ENCODE measurements at regions not wholly inside any gene's neighbourhood (a gene's known extent, or its start where the extent isn't known, plus 50 kb on each side); places are given as distances from the start of the nearest gene placed in this dataset.

DNA sequence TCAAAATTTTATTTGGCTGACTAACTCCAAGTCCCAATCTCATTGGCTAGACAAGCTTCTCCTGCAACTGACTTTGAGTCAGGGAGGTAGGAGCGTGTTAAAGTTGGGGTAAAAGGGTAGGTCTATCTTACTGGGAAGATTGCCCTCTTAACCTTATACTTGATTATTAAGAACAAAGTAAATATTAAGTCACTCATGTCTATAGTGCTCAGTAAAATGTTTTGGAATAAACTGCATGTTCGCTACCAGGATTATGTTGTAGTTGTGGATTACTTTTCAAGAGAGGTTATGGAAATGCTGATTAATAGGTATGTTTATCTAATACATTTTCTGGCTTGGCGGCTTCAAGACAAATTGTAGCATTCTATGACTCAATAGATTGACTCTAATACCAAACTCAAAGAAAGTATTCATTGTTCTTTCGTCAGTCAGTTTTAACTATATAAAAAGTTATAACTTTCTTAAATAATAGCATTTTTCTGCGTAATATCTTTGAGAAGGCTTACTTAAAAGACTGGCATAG lies 539.1 kb downstream of the PSAT1 start:
- no peak for DNase-seq
- TF ChIP-seq, protein P1, sequence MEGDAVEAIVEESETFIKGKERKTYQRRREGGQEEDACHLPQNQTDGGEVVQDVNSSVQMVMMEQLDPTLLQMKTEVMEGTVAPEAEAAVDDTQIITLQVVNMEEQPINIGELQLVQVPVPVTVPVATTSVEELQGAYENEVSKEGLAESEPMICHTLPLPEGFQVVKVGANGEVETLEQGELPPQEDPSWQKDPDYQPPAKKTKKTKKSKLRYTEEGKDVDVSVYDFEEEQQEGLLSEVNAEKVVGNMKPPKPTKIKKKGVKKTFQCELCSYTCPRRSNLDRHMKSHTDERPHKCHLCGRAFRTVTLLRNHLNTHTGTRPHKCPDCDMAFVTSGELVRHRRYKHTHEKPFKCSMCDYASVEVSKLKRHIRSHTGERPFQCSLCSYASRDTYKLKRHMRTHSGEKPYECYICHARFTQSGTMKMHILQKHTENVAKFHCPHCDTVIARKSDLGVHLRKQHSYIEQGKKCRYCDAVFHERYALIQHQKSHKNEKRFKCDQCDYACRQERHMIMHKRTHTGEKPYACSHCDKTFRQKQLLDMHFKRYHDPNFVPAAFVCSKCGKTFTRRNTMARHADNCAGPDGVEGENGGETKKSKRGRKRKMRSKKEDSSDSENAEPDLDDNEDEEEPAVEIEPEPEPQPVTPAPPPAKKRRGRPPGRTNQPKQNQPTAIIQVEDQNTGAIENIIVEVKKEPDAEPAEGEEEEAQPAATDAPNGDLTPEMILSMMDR (IDR thresholded peaks at IDR 0.05), result no peak
- TF ChIP-seq EP300 (IDR thresholded peaks at IDR 0.05), result no peak
- TF ChIP-seq POLR2A (IDR thresholded peaks at IDR 0.05), result no peak
- H3K36me3 ChIP-seq, result no peaks in the 10 kb centered on the region
- WGBS, 3 donors, result 91 to 94% (median 92%) methylated on average over 5 of the region's 5 CpGs
- no peaks in the 10 kb centered on the region for H3K4me1 ChIP-seq (ENCODE audit: insufficient read depth)
- H3K27ac ChIP-seq, result no peak overlapping the region
- H3K4me3 ChIP-seq, result no peak overlapping the region
- H3K27me3 ChIP-seq, result no peaks in the 10 kb centered on the region
- intact Hi-C loops (cut with DNase I), result no loop called here
- H3K9me3 ChIP-seq, result no peaks in the 10 kb centered on the region

DNA sequence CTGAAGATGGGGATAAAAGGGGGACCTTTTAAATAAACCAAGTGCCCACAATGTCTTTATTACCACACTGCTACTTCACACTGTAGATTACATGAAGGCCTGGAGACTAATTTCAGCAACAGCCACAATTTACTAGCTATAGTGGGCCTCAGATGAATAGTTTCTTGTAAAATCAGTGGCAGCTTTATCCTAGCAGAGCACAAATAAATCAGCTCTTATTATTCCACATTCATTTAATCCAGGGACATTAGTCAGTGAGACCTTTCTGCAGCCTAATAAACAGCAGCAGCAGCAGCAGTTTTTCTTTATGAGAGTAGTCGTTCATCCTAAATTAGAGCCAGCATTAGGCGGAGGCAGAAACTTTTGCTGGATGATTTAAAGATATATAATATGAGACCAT lies 542.3 kb downstream of the PSAT1 start:
- Histone ChIP-seq H3K36me3 (no peaks in the 10 kb centered on the region), H3K9me3 (no peaks in the 10 kb centered on the region), H3K4me3 (no peak overlapping the region), H3K27me3 (no peaks in the 10 kb centered on the region), H3K27ac (no peak overlapping the region), H3K4me1 (ENCODE audit: insufficient read depth) (no peaks in the 10 kb centered on the region)
- 71 to 73% (median 73%) methylated on average over 2 of the region's 2 CpGs for WGBS, 3 donors
- TF ChIP-seq EP300 (IDR thresholded peaks at IDR 0.05), result no peak
- DNase-seq, result no peak
- intact Hi-C loops (cut with DNase I), result no loop called here

DNA sequence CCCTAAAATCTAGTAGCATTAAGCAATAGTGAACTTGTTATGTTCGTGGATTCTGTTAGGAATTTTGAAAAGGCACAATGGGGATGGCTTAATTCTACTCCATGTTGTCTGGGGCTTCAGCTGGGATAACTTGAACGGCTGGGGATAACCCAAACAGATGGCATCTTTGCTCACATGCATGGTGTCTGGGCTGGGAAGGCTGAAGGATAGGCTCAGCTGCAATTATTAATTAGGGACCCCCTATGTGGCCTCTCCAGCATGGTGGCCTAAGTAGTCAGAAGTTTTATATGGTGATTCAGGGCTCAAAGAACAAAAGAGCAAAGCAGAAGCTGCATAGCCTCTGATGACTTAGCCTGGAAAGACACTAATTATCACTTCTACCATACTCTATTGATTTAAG lies 551.1 kb downstream of the PSAT1 start:
- TF ChIP-seq EP300 (IDR thresholded peaks at IDR 0.05) (no peak), POLR2A (IDR thresholded peaks at IDR 0.05) (no peak)
- intact Hi-C loops (cut with DNase I), result no loop called here
- 74 to 94% (median 83%) methylated on average over 2 of the region's 2 CpGs for WGBS, 3 donors

DNA sequence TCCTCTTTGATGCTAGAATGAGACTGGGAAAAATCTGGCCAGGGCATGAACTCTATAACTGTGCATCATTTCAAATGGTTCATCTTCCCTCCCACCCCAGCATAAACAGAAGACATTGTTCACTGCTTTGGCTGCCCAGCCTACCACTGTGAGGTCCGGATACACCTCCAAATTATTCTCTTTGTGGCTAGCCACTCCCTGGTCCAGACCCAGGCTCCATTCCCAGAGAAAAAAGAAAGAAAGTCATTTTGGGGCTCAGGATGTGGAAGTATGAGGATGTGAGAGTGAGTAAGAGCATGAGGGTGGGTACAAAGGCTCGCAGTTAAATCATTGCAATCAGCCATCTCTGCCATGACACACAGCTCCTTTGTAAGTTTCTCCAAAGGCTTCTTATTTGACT lies 559.2 kb downstream of the PSAT1 start:
- no peak for DNase-seq
- no peak for TF ChIP-seq POLR2A (IDR thresholded peaks at IDR 0.05)
- no peak for TF ChIP-seq EP300 (IDR thresholded peaks at IDR 0.05)
- TF ChIP-seq, protein P1 (IDR thresholded peaks at IDR 0.05), result no peak
- Histone ChIP-seq H3K27me3 (no peaks in the 10 kb centered on the region), H3K4me3 (no peak overlapping the region), H3K27ac (no peak overlapping the region), H3K9me3 (no peaks in the 10 kb centered on the region), H3K36me3 (no peaks in the 10 kb centered on the region), H3K4me1 (ENCODE audit: insufficient read depth) (no peaks in the 10 kb centered on the region)
- intact Hi-C loops (cut with DNase I), result no loop called here
- 72 to 78% (median 78%) methylated on average over 2 of the region's 2 CpGs for WGBS, 3 donors

More for the DNA sequence above, 551.1 kb downstream of the PSAT1 start:
- Histone ChIP-seq H3K27ac (no peak overlapping the region), H3K4me3 (no peak overlapping the region), H3K4me1 (ENCODE audit: insufficient read depth) (no peaks in the 10 kb centered on the region), H3K9me3 (no peaks in the 10 kb centered on the region), H3K36me3 (no peaks in the 10 kb centered on the region), H3K27me3 (no peaks in the 10 kb centered on the region)
- no peak for DNase-seq

DNA sequence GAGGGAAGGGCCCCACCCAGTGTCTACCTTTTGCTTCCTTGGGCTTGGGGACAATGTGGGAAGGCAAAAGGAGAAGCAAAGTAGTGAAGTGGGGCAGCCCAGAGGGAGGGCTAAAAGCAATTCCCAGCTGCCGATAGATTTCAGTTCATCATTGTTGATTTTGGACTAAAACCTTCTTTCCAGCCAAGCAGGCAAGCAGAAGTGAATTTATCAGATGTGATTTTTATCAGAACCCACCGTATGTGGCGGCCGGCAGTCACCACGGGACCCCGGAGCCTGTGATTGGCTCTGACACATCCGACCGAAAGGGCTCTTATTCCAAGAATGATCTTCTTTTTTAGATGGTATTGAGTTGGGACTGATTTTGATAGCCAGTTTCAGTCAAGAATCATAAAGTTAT lies 559.9 kb downstream of the PSAT1 start:
- no peak overlapping the region for H3K4me3 ChIP-seq
- no peak for DNase-seq
- H3K36me3 ChIP-seq, result no peaks in the 10 kb centered on the region
- H3K9me3 ChIP-seq, result no peaks in the 10 kb centered on the region
- no peaks in the 10 kb centered on the region for H3K27me3 ChIP-seq
- no peaks in the 10 kb centered on the region for H3K4me1 ChIP-seq (ENCODE audit: insufficient read depth)
- WGBS, 3 donors, result 43 to 58% (median 47%) methylated on average over 8 of the region's 8 CpGs
- TF ChIP-seq, protein P1 (IDR thresholded peaks at IDR 0.05), result no peak
- TF ChIP-seq POLR2A (IDR thresholded peaks at IDR 0.05) (no peak), EP300 (IDR thresholded peaks at IDR 0.05) (no peak)
- no peak overlapping the region for H3K27ac ChIP-seq
- intact Hi-C loops (cut with DNase I), result no loop called here

Data from ovary (tissue), 7 donors.